ENCODE measurements at regions not wholly inside any gene's neighbourhood (a gene's known extent, or its start where the extent isn't known, plus 50 kb on each side); places are given as distances from the start of the nearest gene placed in this dataset.
A peak's percentile ranks its signal among the peaks of the same experiment; 100 is the strongest.

GRCh38 chr13:110089100-110089499, 217.9 kb downstream of the COL4A1 start (continued):
- TF ChIP-seq ZNF462 (CRISPR knock-in tag; IDR thresholded peaks at IDR 0.05) (no peak), EZH2phosphoT487 (IDR thresholded peaks at IDR 0.05; ENCODE audit: unreplicated experiment) (no peak)

DNA sequence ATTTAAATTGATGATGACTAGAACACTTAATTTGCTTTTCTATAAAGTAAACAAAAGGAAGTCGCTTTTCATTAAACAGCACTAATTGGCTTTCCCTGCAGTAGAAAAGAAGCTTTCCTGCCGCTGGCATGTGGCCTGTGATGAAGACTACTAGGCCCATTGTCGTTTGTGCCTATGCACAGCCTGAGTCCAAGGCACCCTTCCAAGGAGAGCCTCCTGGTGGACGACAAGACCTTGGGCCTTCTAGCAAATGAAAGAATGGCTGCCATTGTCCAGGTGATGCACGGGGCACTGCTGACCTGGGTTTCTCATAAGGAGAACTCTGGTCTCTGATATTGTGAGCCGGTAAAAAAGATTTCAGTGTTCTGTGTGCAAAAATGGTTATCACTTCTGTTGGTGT, 233.0 kb downstream of the COL4A1 start:
- H3K27ac Mint-ChIP-seq, result no peak overlapping the region
- H3K9me3 Mint-ChIP-seq, result peaks cover 6% of the 10 kb centered on the region; the same call in 2 of the 3 replicates
- no peaks in the 10 kb centered on the region for H3K36me3 Mint-ChIP-seq (ENCODE audit: low read depth)
- H3K4me1 Mint-ChIP-seq, result peaks cover 8% of the 10 kb centered on the region; the same call in 2 of the 3 replicates
- Histone ChIP-seq H3K4me1 (ENCODE audit: insufficient read depth) (peaks cover 5% of the 10 kb centered on the region; the same call in 1 of the 2 replicates), H3K36me3 (ENCODE audit: insufficient read depth) (no peaks in the 10 kb centered on the region), H3F3A (replicated peaks; ENCODE audit: low read depth) (no peaks in the 10 kb centered on the region), H3K4me3 (no peak overlapping the region), H2AFZ (no peak overlapping the region), H3K9me2 (ENCODE audit: insufficient read depth) (no peaks in the 10 kb centered on the region), H3K27me3 (ENCODE audit: insufficient read depth) (no peaks in the 10 kb centered on the region), H4K20me1 (replicated peaks; ENCODE audit: insufficient read depth) (no peaks in the 10 kb centered on the region), H3K79me2 (replicated peaks; ENCODE audit: insufficient read depth) (no peaks in the 10 kb centered on the region), H3K4me2 (no peak overlapping the region), H3K27ac (ENCODE audit: low read depth) (no peak overlapping the region)
- DNase-seq (ENCODE audit: low spot score) (peak; percentile 43), ATAC-seq (peak; percentile 67)
- H3K4me3 Mint-ChIP-seq, result no peak overlapping the region
- no peaks in the 10 kb centered on the region for H3K27me3 Mint-ChIP-seq (ENCODE audit: insufficient read depth, low read depth, poor library complexity)
- TF ChIP-seq CTCF (conservative IDR thresholded peaks at IDR 0.05; ENCODE audit: low read depth in 2 of 2), result peak; percentile 25 to 67
- no peak for TF ChIP-seq STAT1 (IDR thresholded peaks at IDR 0.05; ENCODE audit: unreplicated experiment)
